ENCODE measurements at regions not wholly inside any gene's neighbourhood (a gene's known extent, or its start where the extent isn't known, plus 50 kb on each side); places are given as distances from the start of the nearest gene placed in this dataset.
A peak's percentile ranks its signal among the peaks of the same experiment; 100 is the strongest.

GRCh38 chr4:144905286-144905685 is 192.7 kb downstream of the ANAPC10 start:
- no CpG with 5 or more reads among the region's 2 CpGs for WGBS (ENCODE audit: extremely low coverage, insufficient coverage, insufficient read length)
- H3K27ac ChIP-seq (ENCODE audit: low read depth, low read length), result peak overlapping the region; percentile 70
- H3K79me1 ChIP-seq (ENCODE audit: low read length), result peaks cover 12% of the 10 kb centered on the region
- no peak overlapping the region for H4K8ac ChIP-seq (ENCODE audit: low read depth, low read length)
- H2BK120ac ChIP-seq (ENCODE audit: insufficient read depth, low read length, poor library complexity), result no peak overlapping the region
- H4K12ac ChIP-seq (ENCODE audit: low read depth, low read length), result no peak overlapping the region
- peaks cover 6 to 9% of the 10 kb centered on the region in 2 experiments for H3K4me1 ChIP-seq (ENCODE audit: control insufficient read depth in 1 of 2, insufficient read depth in 2 of 2, low read length in 2 of 2)
- H3K4me2 ChIP-seq (ENCODE audit: low read length), result no peak overlapping the region
- no peak overlapping the region for H4K91ac ChIP-seq (ENCODE audit: low read depth, low read length)
- H3K36me3 ChIP-seq (ENCODE audit: control insufficient read depth in 1 of 2, insufficient read depth in 2 of 2, low read length in 2 of 2), result no peaks in the 10 kb centered on the region
- H3K4me3 ChIP-seq (ENCODE audit: low read depth, low read length), result no peak overlapping the region
- peaks cover 2% of the 10 kb centered on the region for H3K9me3 ChIP-seq (ENCODE audit: insufficient read depth, low read depth, low read length)
- no peak overlapping the region for H3K14ac ChIP-seq (ENCODE audit: low read length)
- H3K18ac ChIP-seq (ENCODE audit: low read length), result no peak overlapping the region
- H3K4ac ChIP-seq (ENCODE audit: low read depth, low read length), result no peak overlapping the region
- no peak overlapping the region for H2BK12ac ChIP-seq (ENCODE audit: low read length)
- H3K79me2 ChIP-seq (ENCODE audit: control insufficient read depth, insufficient read depth, low read length, poor library complexity), result no peaks in the 10 kb centered on the region
- H2AK5ac ChIP-seq (ENCODE audit: low read length), result no peak overlapping the region
- H3K9ac ChIP-seq (ENCODE audit: low read length), result no peak overlapping the region
- no peak overlapping the region for H2AFZ ChIP-seq (ENCODE audit: insufficient read depth, low read length, poor library complexity)
- no peaks in the 10 kb centered on the region for H3K27me3 ChIP-seq (ENCODE audit: insufficient read depth, low read length)
- no peak overlapping the region for H2BK5ac ChIP-seq (ENCODE audit: low read depth, low read length, poor library complexity)
- H3K23ac ChIP-seq (ENCODE audit: low read length), result no peak overlapping the region
- peak; percentile 5 to 72 for DNase-seq

DNA sequence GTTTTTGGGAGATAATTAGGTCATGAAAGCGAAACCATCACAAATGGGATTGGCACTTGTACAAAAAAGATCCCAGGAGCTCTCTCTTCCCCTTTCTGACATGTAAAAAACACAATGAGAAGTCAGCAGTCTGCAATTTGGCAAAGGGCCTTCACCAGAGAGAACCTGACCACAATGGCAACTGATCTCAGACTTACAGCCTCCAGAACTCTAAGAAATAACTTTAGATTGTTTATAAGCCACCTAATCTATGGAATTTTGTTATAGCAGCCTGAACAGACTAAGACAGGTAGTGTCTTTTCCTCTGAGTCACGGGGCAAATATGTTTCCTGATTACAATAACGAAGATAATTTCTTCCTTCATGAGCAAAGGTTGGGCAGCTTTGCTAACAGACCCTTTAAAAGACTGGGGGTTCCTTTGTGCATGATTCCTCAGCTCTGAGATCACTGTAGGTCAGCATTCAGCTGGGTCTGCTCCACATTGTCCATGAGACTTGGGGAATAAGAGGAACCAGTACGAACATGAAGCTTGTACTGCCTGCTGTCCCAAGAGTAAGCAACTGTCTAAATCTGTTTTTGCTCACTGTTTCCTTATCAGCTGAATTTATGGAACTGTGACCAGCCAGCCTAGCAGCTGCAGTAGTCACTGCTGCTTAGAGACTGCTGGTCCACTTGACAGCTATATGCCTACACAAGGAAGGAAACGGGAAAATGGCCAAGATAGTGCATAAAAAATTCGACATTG is 191.6 kb downstream of the ANAPC10 start:
- H2BK5ac ChIP-seq (ENCODE audit: low read depth, low read length, poor library complexity), result peak overlapping the region; percentile 83
- H2BK120ac ChIP-seq (ENCODE audit: insufficient read depth, low read length, poor library complexity), result peak overlapping the region; percentile 68
- peak overlapping the region; percentile 67 for H3K27ac ChIP-seq (ENCODE audit: low read depth, low read length)
- WGBS (ENCODE audit: extremely low coverage, insufficient coverage, insufficient read length), result no CpG with 5 or more reads among the region's 6 CpGs
- H3K14ac ChIP-seq (ENCODE audit: low read length), result no peak overlapping the region
- no peak overlapping the region for H3K9ac ChIP-seq (ENCODE audit: low read length)
- no peak overlapping the region for H3K4me3 ChIP-seq (ENCODE audit: low read depth, low read length)
- H3K9me3 ChIP-seq (ENCODE audit: insufficient read depth, low read depth, low read length), result peaks cover 2% of the 10 kb centered on the region
- H4K12ac ChIP-seq (ENCODE audit: low read depth, low read length), result no peak overlapping the region
- no peaks in the 10 kb centered on the region for H3K27me3 ChIP-seq (ENCODE audit: insufficient read depth, low read length)
- no peak overlapping the region for H2AK5ac ChIP-seq (ENCODE audit: low read length)
- peak overlapping the region; percentile 33 for H4K91ac ChIP-seq (ENCODE audit: low read depth, low read length)
- H2BK12ac ChIP-seq (ENCODE audit: low read length), result peak overlapping the region; percentile 69
- no peak overlapping the region for H4K8ac ChIP-seq (ENCODE audit: low read depth, low read length)
- peak overlapping the region; percentile 32 for H3K4me2 ChIP-seq (ENCODE audit: low read length)
- H3K23ac ChIP-seq (ENCODE audit: low read length), result peak overlapping the region; percentile 56
- DNase-seq, result peak; percentile 5 to 59
- H3K36me3 ChIP-seq (ENCODE audit: control insufficient read depth in 1 of 2, insufficient read depth in 2 of 2, low read length in 2 of 2), result no peaks in the 10 kb centered on the region
- peaks cover 12% of the 10 kb centered on the region for H3K79me1 ChIP-seq (ENCODE audit: low read length)
- H3K18ac ChIP-seq (ENCODE audit: low read length), result peak overlapping the region; percentile 35
- peaks cover 6 to 9% of the 10 kb centered on the region in 2 experiments for H3K4me1 ChIP-seq (ENCODE audit: control insufficient read depth in 1 of 2, insufficient read depth in 2 of 2, low read length in 2 of 2)
- peak overlapping the region; percentile 44 for H3K4ac ChIP-seq (ENCODE audit: low read depth, low read length)
- no peaks in the 10 kb centered on the region for H3K79me2 ChIP-seq (ENCODE audit: control insufficient read depth, insufficient read depth, low read length, poor library complexity)
- H2AFZ ChIP-seq (ENCODE audit: insufficient read depth, low read length, poor library complexity), result no peak overlapping the region

DNA sequence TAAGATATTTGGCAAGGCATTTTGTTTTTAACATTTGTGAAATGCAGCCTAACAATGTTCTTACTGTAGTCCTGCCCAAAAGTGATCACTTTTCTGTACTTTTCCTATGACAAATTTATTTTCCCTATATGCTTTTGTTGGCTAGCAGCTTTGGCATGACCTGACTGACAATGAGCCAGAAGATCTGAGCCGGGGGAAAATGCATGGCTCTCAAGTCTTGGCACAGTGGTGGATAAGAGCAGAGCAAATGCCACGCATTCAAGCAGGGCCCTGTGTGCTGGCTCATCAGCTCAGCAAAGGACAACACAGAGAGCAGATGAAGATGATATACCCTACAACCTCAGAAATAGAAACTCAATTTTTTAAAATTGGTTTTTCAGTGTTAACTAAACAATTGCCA is 187.3 kb downstream of the ANAPC10 start:
- Histone ChIP-seq H3K27me3 (ENCODE audit: insufficient read depth, low read length) (no peaks in the 10 kb centered on the region), H3K23ac (ENCODE audit: low read length) (no peak overlapping the region), H2BK120ac (ENCODE audit: insufficient read depth, low read length, poor library complexity) (no peak overlapping the region), H3K36me3 (ENCODE audit: control insufficient read depth in 1 of 2, insufficient read depth in 2 of 2, low read length in 2 of 2) (no peaks in the 10 kb centered on the region), H3K79me1 (ENCODE audit: low read length) (peaks cover 9% of the 10 kb centered on the region), H2AFZ (ENCODE audit: insufficient read depth, low read length, poor library complexity) (no peak overlapping the region), H3K14ac (ENCODE audit: low read length) (no peak overlapping the region), H2BK12ac (ENCODE audit: low read length) (no peak overlapping the region), H2BK5ac (ENCODE audit: low read depth, low read length, poor library complexity) (no peak overlapping the region), H3K9me3 (ENCODE audit: insufficient read depth, low read depth, low read length) (peaks cover 2% of the 10 kb centered on the region), H3K27ac (ENCODE audit: low read depth, low read length) (no peak overlapping the region), H3K18ac (ENCODE audit: low read length) (no peak overlapping the region), H2AK5ac (ENCODE audit: low read length) (no peak overlapping the region), H3K4me2 (ENCODE audit: low read length) (no peak overlapping the region), H3K9ac (ENCODE audit: low read length) (no peak overlapping the region), H4K12ac (ENCODE audit: low read depth, low read length) (no peak overlapping the region), H3K79me2 (ENCODE audit: control insufficient read depth, insufficient read depth, low read length, poor library complexity) (no peaks in the 10 kb centered on the region), H4K91ac (ENCODE audit: low read depth, low read length) (no peak overlapping the region), H3K4me3 (ENCODE audit: low read depth, low read length) (no peak overlapping the region), H4K8ac (ENCODE audit: low read depth, low read length) (no peak overlapping the region), H3K4me1 (ENCODE audit: control insufficient read depth in 1 of 2, insufficient read depth in 2 of 2, low read length in 2 of 2) (peaks cover 4 to 7% of the 10 kb centered on the region in 2 experiments), H3K4ac (ENCODE audit: low read depth, low read length) (no peak overlapping the region)
- no CpG with 5 or more reads among the region's 2 CpGs for WGBS (ENCODE audit: extremely low coverage, insufficient coverage, insufficient read length)
- no peak for DNase-seq

Data from trophoblast cell (in vitro differentiated cells and primary cell).